HuH-7.5 (cell line): ENCODE measurements at regions not wholly inside any gene's neighbourhood (a gene's known extent, or its start where the extent isn't known, plus 50 kb on each side); places are given as distances from the start of the nearest gene placed in this dataset.
A peak's percentile ranks its signal among the peaks of the same experiment; 100 is the strongest.
"Not testable (repeated sequence)": the region's sequence is repeated elsewhere in the genome, so short reads cannot be mapped to it uniquely, and the experiment has no call there.

Experiments
- DNase-seq: peaks from one replicate; pipeline ENCODE4 v3.0.0; 2011; ENCODE audit warnings: low spot score

DNA sequence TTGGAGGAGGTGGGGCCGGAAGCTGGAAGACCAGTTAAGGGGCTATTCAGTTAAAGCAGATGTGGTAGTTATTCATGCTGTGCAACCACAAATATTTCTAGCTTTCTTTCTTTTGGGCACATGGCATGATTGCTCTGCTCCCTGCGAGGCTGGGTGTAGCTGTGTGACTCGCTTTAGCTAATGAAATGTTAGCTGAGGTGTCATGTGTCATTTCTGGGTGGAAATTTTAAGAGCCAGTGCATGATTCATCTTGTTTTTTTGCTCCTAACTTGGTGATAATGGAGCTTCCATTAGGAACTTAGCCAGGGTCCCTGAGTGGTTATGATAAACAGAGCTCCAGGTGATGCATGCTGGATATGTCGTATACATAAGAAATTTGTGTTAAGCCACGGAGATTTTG lies 300.6 kb downstream of the SATB1 start:
- no peak for DNase-seq

GRCh38 chr3:18122264-18122663 lies 302.9 kb downstream of the SATB1 start:
- DNase-seq = no peak

DNA sequence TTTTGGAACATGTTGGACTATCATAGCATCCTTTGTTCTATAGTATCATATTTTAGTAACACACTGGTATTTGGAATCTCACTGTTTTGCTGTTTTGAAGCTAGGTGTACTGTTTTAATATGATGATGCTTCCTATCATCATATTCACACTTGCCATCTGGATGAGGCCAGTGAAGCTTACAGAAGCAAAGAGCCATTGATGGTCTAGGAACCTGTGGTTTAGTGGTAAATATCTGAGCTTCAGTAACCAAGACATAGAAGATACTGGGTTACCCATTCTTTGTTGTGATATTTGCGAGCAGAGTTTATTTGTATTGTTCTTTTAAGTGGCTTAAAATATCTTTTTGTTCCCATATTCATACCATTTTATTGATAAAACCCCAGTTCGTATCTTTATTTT lies 304.1 kb downstream of the SATB1 start:
- no peak for DNase-seq

GRCh38 chr3:18119866-18120265 lies 305.3 kb downstream of the SATB1 start:
- no peak for DNase-seq

DNA sequence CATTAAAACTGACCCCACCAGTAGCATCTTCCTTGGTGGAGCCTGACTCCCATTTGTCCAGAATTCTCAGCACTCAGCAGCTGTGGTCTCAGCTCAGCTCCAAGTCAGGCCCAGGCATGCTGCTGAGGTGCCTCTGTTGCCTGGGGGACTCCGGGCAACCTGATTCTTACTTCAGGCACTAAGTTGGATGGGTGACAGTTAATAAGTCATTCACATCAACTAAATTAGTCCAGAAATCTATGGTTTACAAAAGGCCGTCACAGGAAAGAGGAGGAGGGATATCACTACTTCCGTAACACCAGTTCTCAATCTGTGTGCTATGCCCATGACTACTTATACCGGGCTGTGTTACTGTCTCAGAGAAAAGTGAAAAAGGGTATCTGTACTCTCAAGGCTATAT lies 310.2 kb downstream of the SATB1 start:
- no peak for DNase-seq

DNA sequence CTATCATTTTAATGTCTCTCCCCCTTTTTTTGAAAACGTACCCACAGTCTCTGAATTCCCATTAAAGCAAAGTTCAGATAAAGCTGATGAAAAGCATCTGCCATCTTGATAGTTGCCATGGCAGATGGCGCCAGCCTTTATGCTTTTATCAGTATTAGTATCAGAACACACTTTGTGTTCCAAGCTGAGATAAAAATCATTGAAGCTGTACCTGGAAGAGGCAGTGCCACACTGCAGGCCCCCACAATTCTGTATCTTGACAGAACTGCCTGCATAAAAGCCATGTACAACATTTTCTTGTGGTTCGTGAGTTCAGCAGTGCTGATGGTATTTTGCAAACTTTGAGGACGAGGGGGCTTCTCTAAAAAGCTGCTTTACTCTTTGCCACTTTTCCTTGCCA lies 311.7 kb downstream of the SATB1 start:
- DNase-seq = no peak

DNA sequence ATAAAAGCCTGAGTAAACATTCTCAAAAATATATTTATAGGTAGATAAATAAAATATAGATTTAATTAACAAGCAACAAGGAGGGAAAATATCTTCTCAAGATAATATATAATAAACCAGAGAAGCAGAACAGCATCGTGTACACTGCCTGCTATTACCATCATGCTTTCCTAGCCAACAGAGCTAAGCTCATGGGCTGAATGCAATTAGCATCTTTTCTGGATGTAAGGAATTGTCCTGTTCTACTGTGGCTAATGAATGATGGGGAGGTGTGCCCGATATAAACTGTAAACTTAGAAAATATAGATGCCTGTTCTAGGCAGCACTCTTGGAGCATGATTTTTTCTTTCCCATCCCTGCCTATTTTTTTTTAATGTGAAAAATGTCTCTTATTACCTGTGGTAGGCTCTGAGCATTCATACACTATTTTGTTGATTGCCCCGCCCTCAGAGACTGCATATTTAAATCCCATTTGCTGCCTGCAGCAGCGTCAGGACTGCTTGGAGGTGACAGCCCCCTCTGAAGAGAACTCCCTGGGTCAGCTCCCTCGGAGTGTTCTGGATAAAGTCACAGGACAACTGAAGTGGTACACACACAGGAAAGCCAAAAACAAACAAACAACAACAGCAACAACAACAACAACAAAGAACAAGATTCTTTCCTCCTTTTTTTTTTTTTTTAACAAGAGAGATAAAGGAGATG lies 312.3 kb downstream of the SATB1 start:
- no peak for DNase-seq

DNA sequence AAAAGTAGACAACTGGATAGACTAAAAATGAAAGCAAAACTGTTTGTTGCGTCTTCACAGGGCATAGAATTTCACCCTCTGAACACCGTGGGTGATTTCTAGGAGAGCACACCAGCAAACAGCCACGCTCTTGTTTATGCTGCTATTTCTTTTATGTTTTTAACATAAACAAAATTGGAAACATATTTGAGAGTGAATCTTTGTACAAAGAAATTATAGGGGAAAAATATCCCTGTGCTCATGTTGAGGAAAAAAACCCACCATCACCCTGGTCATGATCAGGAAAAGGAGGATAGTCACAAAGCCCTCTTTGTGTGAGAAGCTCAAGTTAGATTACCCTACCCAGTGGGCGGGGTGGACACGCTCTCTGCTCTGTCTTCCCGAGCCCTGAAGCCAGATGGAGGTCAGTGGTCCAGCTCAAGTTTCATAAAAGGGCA lies 313.3 kb downstream of the SATB1 start:
- DNase-seq = peak; percentile 36

GRCh38 chr3:18103591-18103990 lies 321.5 kb downstream of the SATB1 start:
- no peak for DNase-seq

GRCh38 chr3:18100121-18100520 lies 325.0 kb downstream of the SATB1 start:
- DNase-seq = no peak

GRCh38 chr3:18099611-18100010 lies 325.5 kb downstream of the SATB1 start:
- DNase-seq = no peak

- no peak for DNase-seq
Observed at GRCh38 chr3:18098960-18099587, 326.1 kb downstream of the SATB1 start.

DNA sequence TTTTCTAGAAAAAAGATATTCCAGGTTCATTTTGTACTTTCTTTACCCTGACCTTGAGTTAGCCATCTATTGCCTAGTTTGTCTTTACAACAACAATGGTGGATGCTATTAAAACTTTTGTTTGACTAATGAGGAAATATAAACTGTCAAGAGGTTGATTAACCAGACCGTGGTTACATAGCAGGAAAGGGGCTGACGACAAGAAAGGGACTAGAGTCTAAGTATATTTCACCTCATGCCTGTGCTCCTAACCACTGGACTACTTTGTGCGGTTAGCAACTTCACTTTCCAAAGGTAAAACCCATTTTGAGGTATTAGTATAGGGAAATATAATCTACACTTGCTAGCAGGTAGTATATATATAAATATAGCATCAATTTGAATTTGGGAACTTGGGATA lies 327.1 kb downstream of the SATB1 start:
- DNase-seq = no peak

- DNase-seq = no peak
Observed at GRCh38 chr3:18097473-18097872, 327.7 kb downstream of the SATB1 start.

DNA sequence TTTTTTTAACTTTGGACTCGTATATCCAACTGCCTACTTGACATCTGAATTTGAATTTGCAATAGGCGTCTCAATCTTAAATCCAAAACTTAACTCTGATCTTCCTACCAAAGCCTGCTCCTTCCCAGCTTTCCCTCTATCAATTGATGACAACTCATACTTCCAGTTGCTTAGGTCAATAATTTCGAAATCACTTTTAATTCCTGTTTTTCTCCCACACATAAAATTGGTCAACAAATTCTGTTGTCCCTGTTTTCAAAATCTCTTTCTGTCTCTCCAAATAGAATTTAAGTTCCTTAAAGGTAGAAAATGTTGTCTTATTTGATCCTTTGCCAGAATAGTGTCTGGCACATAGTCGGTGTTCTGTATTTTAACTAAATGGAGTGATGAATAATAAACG lies 332.4 kb downstream of the SATB1 start:
- no peak for DNase-seq

DNA sequence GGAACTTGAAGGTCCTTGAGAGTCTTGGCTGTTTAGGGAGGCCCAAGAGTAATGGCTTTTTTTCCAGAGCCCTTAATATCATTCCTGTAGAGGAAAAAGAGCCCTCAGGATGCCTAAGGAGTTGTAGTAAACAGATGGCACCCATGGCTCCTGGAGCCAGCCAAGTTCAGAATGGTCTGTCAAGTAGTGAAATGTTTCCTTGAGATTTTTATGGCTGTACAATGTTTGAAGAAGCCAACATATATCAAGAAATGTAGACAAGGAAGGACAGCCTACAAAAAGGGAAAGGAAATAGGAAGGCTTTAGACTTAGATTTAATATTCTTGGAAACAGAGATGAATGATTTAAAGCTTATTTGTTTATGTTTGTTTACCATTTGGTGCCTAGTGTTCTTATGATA lies 334.8 kb downstream of the SATB1 start:
- no peak for DNase-seq

DNA sequence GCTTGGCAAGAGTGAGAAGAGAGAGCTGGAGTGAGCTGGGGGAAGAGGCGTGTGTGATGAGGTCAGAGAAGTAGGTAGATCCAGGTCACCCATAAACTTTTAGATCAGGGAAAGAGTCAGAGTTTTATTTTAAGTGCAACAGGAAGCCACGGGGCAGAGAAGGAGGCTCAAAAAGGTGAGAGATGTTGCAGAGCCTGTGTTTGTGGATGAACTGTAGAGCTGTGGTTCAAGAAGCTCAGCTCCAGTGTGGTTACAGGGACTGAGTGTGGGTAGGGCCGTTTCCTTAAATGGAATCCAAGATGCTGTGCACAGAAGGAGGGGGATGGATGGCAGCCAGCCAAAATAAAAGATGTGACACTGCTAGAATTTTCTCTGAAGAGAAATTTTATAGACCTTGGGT lies 337.2 kb downstream of the SATB1 start:
- DNase-seq = no peak

- DNase-seq = no peak
Observed at GRCh38 chr3:18086760-18087159, 338.4 kb downstream of the SATB1 start.

- DNase-seq = no peak
Observed at GRCh38 chr3:18086078-18086477, 339.1 kb downstream of the SATB1 start.

DNA sequence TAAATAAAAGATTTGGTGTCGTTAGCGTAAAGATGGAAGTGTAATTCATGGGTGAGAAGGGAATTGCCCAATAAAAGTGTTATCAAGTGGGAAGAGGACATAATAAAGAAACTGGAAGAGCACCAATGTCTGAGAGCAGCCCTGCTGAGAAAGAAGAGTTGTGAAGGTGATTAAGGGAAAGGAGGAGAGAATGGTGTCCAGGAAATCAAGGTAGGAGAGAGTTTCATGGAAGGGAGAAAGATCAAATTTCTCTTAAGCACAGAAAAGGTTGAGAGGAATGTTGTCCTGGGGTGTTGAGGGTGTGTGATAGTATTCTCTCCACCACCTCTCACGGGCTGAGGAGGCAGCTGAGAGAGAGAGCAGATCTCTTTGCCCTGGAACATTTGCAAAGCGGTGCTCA lies 339.7 kb downstream of the SATB1 start:
- no peak for DNase-seq

GRCh38 chr3:18083273-18083590 lies 340.8 kb upstream of the TBC1D5 start:
- DNase-seq = not testable (repeated sequence)

- DNase-seq = no peak
Observed at GRCh38 chr3:18082551-18083272, 340.3 kb upstream of the TBC1D5 start.

GRCh38 chr3:18080198-18080689 lies 337.8 kb upstream of the TBC1D5 start:
- no peak for DNase-seq
